GM11168 (cell line): ENCODE measurements at regions not wholly inside any gene's neighbourhood (a gene's known extent, or its start where the extent isn't known, plus 50 kb on each side); places are given as distances from the start of the nearest gene placed in this dataset.
"Not testable (repeated sequence)": the region's sequence is repeated elsewhere in the genome, so short reads cannot be mapped to it uniquely, and the experiment has no call there.

Source experiments
- in situ Hi-C: fragments of 300-500 bp; cut with MboI; formaldehyde crosslinking; loops from one replicate; pipeline ENCODE4 v1.12.0; 2022; ENCODE audit warnings: low sequenced_read_pairs; ENCODE audit not compliant: unreplicated experiment

DNA sequence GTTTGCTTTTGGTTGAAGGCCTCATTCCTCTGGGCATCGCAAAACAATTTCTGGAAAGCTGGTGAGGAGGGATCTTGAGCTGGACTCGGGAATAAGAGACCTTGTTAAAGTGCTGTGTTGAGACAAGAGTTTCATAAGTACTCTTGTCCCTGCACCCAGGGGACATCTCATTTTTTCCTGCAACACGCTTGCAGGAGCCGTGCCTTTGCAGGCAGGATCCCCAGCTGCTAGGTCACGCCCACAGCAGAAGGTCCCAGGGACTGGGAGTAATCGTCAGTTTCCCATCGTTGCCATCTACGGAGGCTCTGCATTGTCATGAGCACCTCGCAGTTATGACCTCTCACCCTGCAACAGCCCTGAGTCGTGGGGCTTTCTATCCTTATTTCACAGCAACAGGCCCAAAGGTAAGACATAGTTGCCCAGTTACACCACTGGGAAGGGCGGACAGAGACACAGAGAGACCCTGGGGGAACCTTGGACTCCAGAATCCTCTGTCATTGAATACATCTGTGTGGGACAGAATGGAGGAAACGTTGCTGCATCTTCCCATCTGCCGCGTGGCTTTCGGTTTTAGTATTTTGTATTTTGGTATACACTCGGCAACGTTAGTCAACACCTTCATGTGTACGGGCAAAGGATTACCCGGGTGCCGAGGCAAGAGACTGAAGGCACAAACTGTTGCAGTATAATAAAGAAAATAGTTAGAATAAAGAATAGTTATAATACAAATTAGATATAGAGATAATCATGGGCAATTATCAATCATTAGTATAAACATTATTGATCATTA lies 60.4 kb upstream of the DMRTB1 start:
- in situ Hi-C loops, result no loop called here

DNA sequence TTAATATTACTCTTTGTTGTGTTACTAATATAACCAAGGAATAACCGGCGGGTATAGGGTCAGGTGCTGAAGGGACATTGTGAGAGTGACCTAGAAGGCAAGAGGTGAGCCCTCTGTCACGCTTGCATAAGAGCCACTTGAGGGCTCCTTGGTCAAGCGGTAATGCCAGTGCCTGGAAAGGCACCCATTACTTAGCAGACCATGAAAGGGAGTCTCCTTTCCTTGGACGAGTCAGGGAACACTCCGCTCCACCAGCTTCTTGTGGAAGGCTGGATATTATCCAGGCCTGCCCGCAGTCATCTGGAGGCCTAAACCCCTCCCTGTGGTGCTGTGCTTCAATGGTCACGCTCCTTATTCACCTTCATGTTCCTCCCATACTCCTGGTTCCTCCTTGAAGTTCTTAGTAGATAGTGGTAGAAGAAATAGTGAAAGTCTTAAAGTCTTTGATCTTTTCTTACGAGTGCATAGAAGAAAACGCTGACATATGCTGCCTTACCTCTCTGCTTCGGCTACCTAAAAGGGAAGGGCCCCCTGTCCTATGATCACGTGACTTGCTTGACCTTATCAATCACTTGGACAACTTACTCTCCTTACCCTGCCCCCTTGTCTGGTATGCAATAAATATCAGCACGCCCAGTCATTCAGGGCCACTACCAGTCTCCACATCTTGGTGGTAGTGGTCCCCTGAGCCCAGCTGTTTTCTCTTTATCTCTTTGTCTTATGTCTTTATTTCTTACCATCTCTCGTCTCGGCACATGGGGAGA lies 59.6 kb upstream of the DMRTB1 start:
- in situ Hi-C loops, result not testable (repeated sequence)

DNA sequence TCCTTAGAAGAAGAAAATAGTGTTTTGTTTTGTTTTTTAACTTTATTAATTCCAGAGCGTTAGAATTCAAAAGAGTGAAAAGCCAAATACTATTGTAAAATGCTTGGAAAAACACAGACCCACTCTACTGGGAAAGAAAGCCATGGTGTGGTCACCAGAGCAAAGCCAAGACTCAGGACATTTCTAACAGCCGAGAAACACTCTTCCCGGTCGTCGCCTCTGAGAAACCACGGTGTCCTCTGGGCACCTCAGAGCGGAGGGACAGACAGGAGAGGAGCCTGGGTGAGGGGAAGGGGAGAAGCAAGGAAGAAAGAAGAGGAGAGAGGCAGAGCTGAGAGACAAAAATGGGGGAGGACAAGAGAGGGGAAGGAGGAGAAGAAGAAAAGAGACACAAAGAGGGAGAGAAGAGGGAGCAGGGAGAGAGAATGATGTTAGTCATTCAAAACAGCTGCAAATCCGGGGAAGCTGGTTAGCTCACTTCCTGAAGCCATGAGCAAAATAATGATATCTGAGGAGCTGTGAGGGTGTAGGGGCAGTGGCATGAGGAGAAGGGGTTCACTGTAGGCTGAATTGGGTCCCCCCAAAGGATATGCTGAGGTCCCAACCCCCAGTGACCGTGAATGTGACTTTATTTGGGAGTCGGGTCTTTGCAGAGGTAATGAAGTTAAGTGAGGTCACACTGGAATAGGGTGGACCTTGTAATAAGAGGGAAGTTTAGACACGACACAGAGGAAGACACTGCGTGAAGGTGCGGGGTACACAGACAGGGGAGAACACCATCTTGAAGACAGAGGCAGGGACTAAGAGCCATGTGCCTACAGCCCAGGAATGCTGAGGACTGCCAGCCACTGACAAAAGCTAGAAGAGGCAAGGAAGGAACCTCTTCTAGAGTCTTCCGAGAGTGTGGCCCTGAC lies 58.2 kb upstream of the DMRTB1 start:
- in situ Hi-C loops, result no loop called here

DNA sequence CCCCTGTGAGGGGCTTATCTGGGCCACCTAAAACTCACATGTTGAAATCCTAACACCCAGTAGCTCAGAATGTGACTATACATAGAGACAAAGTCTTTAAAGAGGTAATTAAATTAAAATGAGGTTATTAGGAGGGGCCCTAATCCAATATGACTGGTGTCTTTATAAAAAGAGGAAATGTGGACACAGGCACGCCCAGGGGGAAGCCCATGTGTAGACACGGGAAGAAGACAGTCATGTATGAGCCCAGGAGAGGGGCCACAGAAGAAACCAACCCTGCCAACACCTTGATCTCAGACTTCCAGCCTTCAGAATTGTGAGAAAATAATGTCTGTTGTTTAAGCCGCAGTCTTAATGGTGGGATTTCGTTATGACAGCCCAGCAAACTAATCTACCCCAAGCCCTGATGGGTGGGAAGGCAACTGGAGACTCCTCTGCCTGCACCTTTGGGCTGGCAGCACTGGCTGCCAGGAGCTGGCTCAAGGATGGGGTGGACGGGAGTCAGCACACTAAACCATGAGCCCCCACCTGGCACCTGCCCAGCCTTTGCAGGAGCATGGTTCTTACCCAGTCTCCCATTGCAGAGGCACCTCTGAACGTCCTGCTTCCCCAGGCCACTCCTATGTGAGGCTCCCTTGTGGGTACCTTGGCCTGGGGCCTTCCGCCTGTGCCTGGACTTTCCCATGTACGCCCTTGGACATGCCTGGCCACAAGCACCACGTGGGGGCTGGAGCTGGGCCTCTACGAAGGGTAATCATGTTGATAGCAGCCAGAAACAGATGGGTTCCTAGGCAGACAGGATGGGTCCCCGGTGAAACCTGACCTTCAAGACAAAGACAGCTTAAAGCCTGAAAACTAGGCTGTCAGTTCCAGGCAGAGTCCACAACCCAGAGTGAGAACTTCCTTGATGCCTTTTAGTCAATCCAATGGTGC lies 57.1 kb upstream of the DMRTB1 start:
- in situ Hi-C loops, result no loop called here

DNA sequence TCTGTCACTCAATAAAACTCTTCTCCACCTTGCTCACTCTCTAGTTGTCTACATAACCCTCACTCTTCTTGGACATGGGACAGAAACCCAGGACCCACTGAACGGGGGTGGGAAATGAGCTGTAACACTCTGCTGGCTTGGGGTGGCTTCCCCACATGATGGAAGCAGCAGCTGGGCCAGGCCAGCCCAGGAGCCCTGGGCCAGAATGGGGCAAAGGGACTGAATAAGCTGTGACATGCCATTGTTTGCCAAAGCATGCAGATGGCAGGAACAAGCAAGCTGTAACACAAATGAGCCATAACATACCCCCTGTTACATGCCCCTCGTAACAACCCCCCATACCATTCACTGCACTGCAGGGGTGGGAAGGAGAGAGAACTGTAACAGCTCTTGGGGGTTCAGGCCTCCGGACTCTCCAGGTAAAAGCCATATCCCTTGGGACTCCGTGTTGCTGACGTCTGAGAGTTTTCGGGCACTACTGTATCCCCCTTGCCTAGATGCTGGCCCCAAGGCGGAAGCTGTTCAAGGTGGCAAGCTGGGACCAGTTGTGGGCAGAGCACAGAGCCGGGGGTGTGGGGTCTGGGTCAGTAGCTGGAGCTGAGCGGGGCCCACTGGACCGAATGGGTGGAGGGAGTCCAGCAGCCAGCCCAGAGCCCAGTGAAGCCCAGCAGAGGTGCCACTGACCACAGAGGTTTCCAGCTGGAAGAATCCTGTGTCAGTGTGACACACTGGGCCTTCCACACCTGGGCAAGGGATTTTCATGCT lies 56.1 kb upstream of the DMRTB1 start:
- in situ Hi-C loops, result no loop called here

DNA sequence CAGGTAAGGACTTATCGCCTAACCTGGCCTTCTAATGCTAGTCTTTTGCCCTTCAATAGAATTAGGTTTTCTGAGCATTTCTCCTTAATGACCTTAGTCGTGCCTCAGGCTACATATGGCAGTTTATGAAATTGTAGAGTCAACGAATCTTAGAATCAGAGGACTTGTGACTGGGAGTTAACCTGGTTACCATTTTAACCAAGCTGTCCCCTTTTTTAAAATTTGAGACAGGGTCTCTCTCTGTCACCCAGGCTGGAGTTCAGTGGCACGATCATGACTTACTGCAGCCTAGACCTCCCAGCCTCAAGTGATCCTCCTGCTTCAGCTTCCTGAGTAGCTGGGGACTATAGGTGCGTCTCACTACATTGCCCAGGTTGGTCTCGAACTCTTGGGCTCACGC lies 53.5 kb upstream of the DMRTB1 start:
- in situ Hi-C loops, result no loop called here

DNA sequence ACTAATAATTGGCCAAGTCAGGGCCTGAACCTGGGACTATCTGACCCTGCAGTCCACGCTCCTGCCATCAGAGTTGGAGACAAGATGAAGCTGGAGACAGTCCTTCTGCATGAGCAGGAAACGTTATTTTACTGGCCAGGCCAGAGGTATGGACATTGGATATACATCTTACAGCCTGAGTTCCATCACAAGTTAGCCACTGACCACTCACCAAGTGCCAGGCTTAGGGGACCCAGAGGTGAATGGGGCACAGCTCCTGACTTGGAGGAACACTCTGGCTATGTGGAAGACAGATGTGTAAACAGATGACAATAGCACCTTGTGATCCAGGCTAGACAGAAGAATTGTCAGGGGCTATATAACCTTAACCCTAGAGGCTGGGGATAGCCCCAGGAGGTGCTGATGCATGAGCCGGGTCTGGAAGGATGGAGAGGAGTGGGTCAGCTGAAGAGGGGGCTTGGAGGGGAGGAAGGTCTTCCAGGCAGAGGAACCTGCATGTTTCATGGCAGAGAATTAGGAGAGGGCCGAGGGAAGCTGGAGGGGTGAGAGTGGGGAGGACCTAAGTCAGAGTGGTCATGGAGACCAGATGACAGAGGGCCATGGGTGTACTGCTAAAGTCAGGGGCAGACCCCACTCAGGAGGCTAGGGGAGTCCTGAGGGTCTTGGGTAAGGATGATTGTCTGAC lies 52.5 kb upstream of the DMRTB1 start:
- in situ Hi-C loops, result no loop called here

DNA sequence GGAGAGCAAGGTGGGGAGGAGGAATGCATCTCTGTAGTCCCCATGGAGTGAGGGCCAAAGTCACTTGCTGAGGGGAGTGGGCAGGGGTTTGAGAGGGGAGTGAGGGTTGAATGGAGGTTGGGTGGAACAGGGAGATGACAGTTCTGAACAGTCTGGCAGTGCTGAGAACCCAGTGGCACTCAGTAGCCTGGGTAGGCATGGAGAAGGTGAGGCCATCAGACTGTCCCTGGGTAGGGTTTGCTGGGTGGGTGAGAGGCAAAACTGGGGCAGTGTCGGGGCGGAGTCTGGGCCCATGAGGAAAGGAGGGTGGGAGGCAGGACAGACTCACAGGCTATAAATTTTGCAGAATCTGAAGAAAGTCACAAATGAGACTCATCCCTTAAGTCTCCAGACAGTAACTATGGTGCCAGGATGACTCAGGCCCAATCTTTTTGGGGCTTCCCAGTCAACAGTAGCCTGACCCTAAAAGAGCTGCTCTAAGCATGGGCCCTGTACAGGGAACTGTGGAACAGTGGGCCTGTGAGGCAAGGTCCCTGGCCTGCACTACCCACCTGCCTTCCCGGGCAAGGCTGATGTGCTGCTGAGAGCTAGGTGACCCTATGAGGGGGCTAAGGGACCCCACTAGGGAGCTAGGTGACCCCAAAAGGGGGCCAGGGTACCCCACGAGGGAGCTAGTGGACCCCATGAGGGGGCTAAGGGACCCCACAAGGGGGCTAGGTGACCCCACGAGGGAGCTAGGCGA lies 51.0 kb upstream of the DMRTB1 start:
- in situ Hi-C loops, result no loop called here

DNA sequence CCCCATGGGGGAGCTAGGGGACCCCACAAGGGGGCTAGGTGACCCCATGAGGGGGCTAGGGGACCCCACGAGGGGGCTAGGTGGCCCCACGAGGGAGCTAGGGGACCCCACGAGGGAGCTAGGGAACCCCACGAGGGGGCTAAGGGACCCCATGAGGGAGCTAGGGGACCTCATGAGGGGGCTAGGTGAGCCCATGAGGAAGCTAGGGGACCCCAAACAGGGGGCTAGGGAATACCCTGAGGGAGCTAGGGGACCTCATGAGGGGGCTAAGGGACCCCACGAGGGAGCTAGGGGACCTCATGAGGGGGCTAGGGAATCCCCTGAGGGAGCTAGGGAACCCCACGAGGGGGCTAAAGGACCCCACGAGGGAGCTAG lies 50.5 kb upstream of the DMRTB1 start:
- in situ Hi-C loops, result no loop called here

DNA sequence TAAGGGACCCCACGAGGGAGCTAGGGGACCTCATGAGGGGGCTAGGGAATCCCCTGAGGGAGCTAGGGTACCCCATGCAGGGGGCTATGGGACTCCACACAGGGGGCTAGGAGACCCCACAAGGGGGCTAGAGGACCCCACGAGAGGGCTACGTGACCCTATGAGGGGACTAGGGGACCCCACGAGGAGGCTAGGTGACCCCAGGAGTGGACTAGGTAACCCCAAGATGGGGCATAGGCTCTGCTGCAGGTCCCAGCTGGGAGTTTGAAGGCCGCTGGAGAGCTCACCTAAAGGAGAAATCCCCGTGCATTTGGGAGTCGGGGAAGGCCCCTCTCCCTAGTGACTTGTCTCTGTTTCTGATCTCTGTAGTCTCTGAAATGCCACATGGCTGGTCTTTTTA lies 50.0 kb upstream of the DMRTB1 start:
- in situ Hi-C loops, result no loop called here
